HepG2 (cell line): ENCODE measurements at regions not wholly inside any gene's neighbourhood (a gene's known extent, or its start where the extent isn't known, plus 50 kb on each side); places are given as distances from the start of the nearest gene placed in this dataset.

Source experiments
- ATAC-seq: fragments of 200-7000 bp; cut with Tn5 transposase; 3 replicates; pipeline ENCODE4 v1.9.1; 2020; ENCODE audit warnings: mild to moderate bottlenecking, moderate library complexity
- BruUV-seq: library from RNA; stranded (reverse); fragments of 400-500 nt; replicated peaks from 2 replicates; lab custom pipeline; 2021; lab: Mats Ljungman, UMichigan
- CTCF ChIA-PET: fragments of 300-600 bp; formaldehyde crosslinking; extraction: SDS; loops from one replicate; lab custom pipeline; 2021; ENCODE audit warnings: low total read pairs, inconsistent platforms, low intra/inter-chr PET ratio; lab: Yijun Ruan, JAX
- POLR2A ChIA-PET: fragments of 350-600 bp; sonication (Branson Sonifier 250); formaldehyde crosslinking; loops from one replicate; lab custom pipeline; 2020; ENCODE audit warnings: antibody characterized with exemption, inconsistent platforms; lab: Yijun Ruan, JAX
- DNase-seq: peaks from one replicate; pipeline ENCODE4 v3.0.0-alpha.2; 2015; ENCODE audit warnings: low spot score
- FAIRE-seq: peaks from 3 replicates; lab custom pipeline; 2011; peaks lifted over from hg19 to GRCh38; lab: Jason Lieb, UNC
- H2AFZ ChIP-seq: one replicate; pipeline ENCODE4 v1.6.1; 2011; ENCODE audit warnings: low read length, inconsistent platforms
- H3K27ac ChIP-seq: fragments of 300-600 bp; 3 replicates; pipeline ENCODE4 v1.8.0; 2011; ENCODE audit warnings: mixed run types, mild to moderate bottlenecking, mixed read lengths, low read length, inconsistent platforms; ENCODE audit not compliant: insufficient read depth; ENCODE audit errors: extremely low read length
- H3K27me3 ChIP-seq, 2 experiments: fragments of 200-600 bp in 1 of 2; 2 replicates in 1 of 2; 3 replicates in 1 of 2; pipeline versions ENCODE4 v1.6.0 to v1.8.0; 2011; ENCODE audit warnings: low read length in 2 of 2, mild to moderate bottlenecking in 2 of 2, moderate library complexity in 2 of 2, inconsistent platforms in 1 of 2; ENCODE audit not compliant: insufficient read depth in 2 of 2, control insufficient read depth in 1 of 2
- H3K36me3 ChIP-seq, 2 experiments: fragments of 200-600 bp in 1 of 2; replicated peaks in 1 of 2; 2 replicates in 1 of 2; 3 replicates in 1 of 2; pipeline versions ENCODE4 v1.5.1 to v1.8.0; 2011; ENCODE audit warnings: low read length in 2 of 2, inconsistent platforms in 1 of 2; ENCODE audit not compliant: insufficient read depth in 2 of 2, control insufficient read depth in 1 of 2
- H3K4me1 ChIP-seq: 2 replicates; pipeline ENCODE4 v1.5.1; 2012; ENCODE audit warnings: low read length, inconsistent platforms; ENCODE audit not compliant: insufficient read depth
- H3K4me2 ChIP-seq: 2 replicates; pipeline ENCODE4 v1.6.0; 2011; ENCODE audit warnings: low read depth, low read length, inconsistent platforms
- H3K4me3 ChIP-seq, 3 experiments: fragments of 200-600 bp in 1 of 3; sonication (generic), shearing (Covaris generic) in 1 of 3; replicated peaks in 1 of 3; 2 replicates each; pipeline ENCODE4 v1.5.1; 2011 to 2016; ENCODE audit warnings: low read length in 3 of 3, inconsistent platforms in 2 of 3, low read depth in 2 of 3, mild to moderate bottlenecking in 2 of 3, control low read depth in 1 of 3, mixed read lengths in 1 of 3; ENCODE audit not compliant: insufficient read depth in 1 of 3
- H3K79me2 ChIP-seq: one replicate; pipeline ENCODE4 v1.6.1; 2011; ENCODE audit warnings: low read length, inconsistent platforms; ENCODE audit not compliant: insufficient read depth
- H3K9ac ChIP-seq: 2 replicates; pipeline ENCODE4 v1.6.0; 2011; ENCODE audit warnings: mild to moderate bottlenecking, low read depth, low read length, inconsistent platforms; ENCODE audit not compliant: insufficient read depth
- H3K9me3 ChIP-seq: 2 replicates; pipeline ENCODE4 v1.5.1; 2012; ENCODE audit warnings: mild to moderate bottlenecking, low read length
- H4K20me1 ChIP-seq: 2 replicates; pipeline ENCODE4 v1.6.0; 2011; ENCODE audit warnings: inconsistent platforms, mild to moderate bottlenecking, low read length, moderate library complexity; ENCODE audit not compliant: insufficient read depth
- ARNT2 ChIP-seq: sonication (generic); formaldehyde crosslinking; IDR thresholded peaks from 2 replicates; pipeline ENCODE4 v1.8.0; 2022; ENCODE audit warnings: mild to moderate bottlenecking, low read depth, missing genetic modification reagents, moderate library complexity
- CCAR2 ChIP-seq: fragments of 200-400 bp; formaldehyde crosslinking; optimal IDR thresholded peaks from 2 replicates; pipeline ENCODE3; 2018; ENCODE audit warnings: low read depth, mild to moderate bottlenecking, low read length, moderate library complexity
- FOXM1 ChIP-seq: sonication (generic); formaldehyde crosslinking; IDR thresholded peaks from 2 replicates; pipeline ENCODE4 v1.5.0; 2020; ENCODE audit warnings: missing genetic modification reagents
- HDAC6 ChIP-seq: fragments of 200-600 bp; sonication (generic); IDR thresholded peaks from 2 replicates; pipeline ENCODE4 v1.7.0; 2017; ENCODE audit warnings: mild to moderate bottlenecking, antibody characterized with exemption, low read length, low read depth
- MAF1 ChIP-seq: sonication (generic); formaldehyde crosslinking; IDR thresholded peaks from 2 replicates; pipeline ENCODE4 v1.5.0; 2020; ENCODE audit warnings: missing genetic modification reagents, borderline replicate concordance
- MAFK ChIP-seq, 2 experiments: IDR thresholded peaks in 1 of 2; conservative IDR thresholded peaks in 1 of 2; 2 replicates each; pipeline ENCODE4 v1.6.1; 2011; ENCODE audit warnings: improper control_type of control experiment in 2 of 2, low read length in 2 of 2
- PAX8 ChIP-seq: sonication (generic); formaldehyde crosslinking; IDR thresholded peaks from 2 replicates; pipeline ENCODE4 v1.8.0; 2022; ENCODE audit warnings: mild to moderate bottlenecking, missing genetic modification reagents, borderline replicate concordance
- PCBP1 ChIP-seq: fragments of 200-400 bp; formaldehyde crosslinking; IDR thresholded peaks from 2 replicates; pipeline ENCODE4 v1.6.1; 2017; ENCODE audit warnings: mild to moderate bottlenecking, low read depth, low read length, borderline replicate concordance
- SIN3B ChIP-seq: fragments of 150-350 bp; IDR thresholded peaks from 2 replicates; pipeline ENCODE4 v1.6.1; 2014; ENCODE audit warnings: low read length
- ZBTB42 ChIP-seq: sonication (generic); formaldehyde crosslinking; IDR thresholded peaks from 2 replicates; pipeline ENCODE4 v1.5.0; 2020; ENCODE audit warnings: mild to moderate bottlenecking, missing genetic modification reagents
- ZNF17 ChIP-seq: sonication (generic); formaldehyde crosslinking; IDR thresholded peaks from 2 replicates; pipeline ENCODE4 v1.5.0; 2020; ENCODE audit warnings: mild to moderate bottlenecking, missing genetic modification reagents
- ZNF576 ChIP-seq: sonication (generic); formaldehyde crosslinking; IDR thresholded peaks from 2 replicates; pipeline ENCODE4 v1.4.0; 2020; ENCODE audit warnings: mild to moderate bottlenecking, missing genetic modification reagents
- ZNF761 ChIP-seq: sonication (generic); formaldehyde crosslinking; conservative IDR thresholded peaks from 2 replicates; pipeline ENCODE4 v1.4.0; 2020; ENCODE audit warnings: mild to moderate bottlenecking, missing genetic modification reagents
- ZNF772 ChIP-seq: sonication (generic); formaldehyde crosslinking; IDR thresholded peaks from 2 replicates; pipeline ENCODE4 v1.5.0; 2020; ENCODE audit warnings: mild to moderate bottlenecking, missing genetic modification reagents
- WGBS: methylation state at CpG from one replicate; pipeline ENCODE4 v1.1.6; 2017; ENCODE audit warnings: low lambda C conversion rate; 5-methylcytosine and 5-hydroxymethylcytosine counted together
- in situ Hi-C: cut with HindIII; loops from 2 replicates; pipeline ENCODE4 v1.10.0; 2017; ENCODE audit warnings: low pct_unique_long_range_greater_than_20kb; ENCODE audit not compliant: extremely low pct_ligation_motif_present
- intact Hi-C: fragments of 100-400 bp; cut with micrococcal nuclease; formaldehyde crosslinking; loops from one replicate; pipeline ENCODE4 v1.10.0; 2022; ENCODE audit not compliant: unreplicated experiment
- TF ChIP-seq, protein P1 (sequence below): fragments of 450-650 bp; IDR thresholded peaks from 2 replicates; pipeline ENCODE4 v1.6.1; 2017; ENCODE audit warnings: mild to moderate bottlenecking

DNA sequence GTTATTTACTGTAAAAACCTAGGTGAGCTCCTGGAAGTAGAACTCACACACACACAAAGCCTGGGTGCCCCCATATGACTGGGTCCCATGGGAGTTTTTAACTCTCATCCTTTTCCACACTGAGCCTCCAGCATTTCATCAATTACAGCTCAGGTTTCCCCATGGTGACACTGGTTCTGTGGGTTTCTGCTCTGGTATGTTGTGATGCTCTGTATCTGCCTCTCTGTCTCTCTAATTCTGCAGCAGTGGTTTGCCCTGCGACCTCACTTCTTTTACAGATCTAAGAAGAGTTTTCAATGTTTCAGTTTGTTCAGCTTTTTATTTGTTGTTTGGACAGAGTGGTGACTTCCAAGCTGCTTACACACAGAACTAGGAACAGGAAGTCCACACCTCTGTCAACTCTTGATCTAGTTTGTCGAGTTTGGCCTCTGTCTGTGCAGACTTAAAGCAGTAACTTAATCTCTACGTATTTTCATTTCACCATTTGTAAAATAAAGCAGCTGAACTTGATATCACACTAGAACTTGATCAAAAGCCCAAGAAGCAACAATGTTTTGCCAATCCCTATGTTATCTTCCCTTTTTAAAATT lies 554.3 kb downstream of the EPHA7 start:
- H3K27ac ChIP-seq, result no peak overlapping the region
- H3K9me3 ChIP-seq, result no peaks in the 10 kb centered on the region
- ATAC-seq (no peak), DNase-seq (no peak), FAIRE-seq (no peak)
- BruUV-seq, result no TSS peak
- H3K36me3 ChIP-seq, result no peaks in the 10 kb centered on the region
- no peak overlapping the region for H3K9ac ChIP-seq
- H3K4me2 ChIP-seq, result no peak overlapping the region
- ChIA-PET POLR2A (no interaction called here), CTCF (no interaction called here)
- no peaks in the 10 kb centered on the region for H3K4me1 ChIP-seq
- TF ChIP-seq PCBP1 (no peak), ARNT2 (CRISPR knock-in tag) (no peak)
- intact Hi-C loops, result loop anchor here (1.0 kb wide), 1 partner anchor 54 kb away; no protein-coding TSS in a partner anchor
- in situ Hi-C loops, result no loop called here
- H4K20me1 ChIP-seq, result no peaks in the 10 kb centered on the region
- H3K79me2 ChIP-seq, result no peaks in the 10 kb centered on the region
- no peak overlapping the region for H3K4me3 ChIP-seq
- H3K27me3 ChIP-seq, result no peaks in the 10 kb centered on the region
- 2% methylated on average over 3 of the region's 3 CpGs for whole genome bisulfite sequencing
- no peak overlapping the region for H2AFZ ChIP-seq

DNA sequence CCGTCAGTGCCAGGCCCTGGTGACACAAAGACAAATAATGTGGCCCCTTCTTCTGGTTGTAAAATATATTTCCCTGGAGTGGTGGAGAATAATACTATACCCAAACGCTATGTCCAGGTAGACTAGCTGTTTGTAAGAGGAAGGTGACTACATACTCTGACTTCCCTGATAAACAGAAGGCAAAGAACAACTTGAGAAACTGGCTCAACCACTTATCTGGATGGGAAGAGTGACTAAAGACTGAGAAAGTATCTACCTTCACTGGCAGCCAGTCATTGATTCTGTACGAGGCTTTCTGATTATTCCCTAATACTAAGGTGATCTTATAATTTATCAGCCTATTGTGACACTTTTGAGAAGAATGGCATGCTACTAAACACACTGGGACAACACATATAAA lies 569.7 kb downstream of the EPHA7 start:
- CTCF ChIA-PET, result no interaction called here
- TF ChIP-seq HDAC6, result no peak
- no peak for TF ChIP-seq SIN3B
- no peak for TF ChIP-seq PAX8 (CRISPR knock-in tag)
- no peak for TF ChIP-seq ZBTB42 (CRISPR knock-in tag)
- TF ChIP-seq CCAR2, result no peak
- TF ChIP-seq MAF1 (CRISPR knock-in tag), result no peak
- TF ChIP-seq FOXM1 (CRISPR knock-in tag), result no peak
- TF ChIP-seq ZNF576, result no peak
- no peak for TF ChIP-seq ZNF772 (CRISPR knock-in tag)
- TF ChIP-seq, protein P1, sequence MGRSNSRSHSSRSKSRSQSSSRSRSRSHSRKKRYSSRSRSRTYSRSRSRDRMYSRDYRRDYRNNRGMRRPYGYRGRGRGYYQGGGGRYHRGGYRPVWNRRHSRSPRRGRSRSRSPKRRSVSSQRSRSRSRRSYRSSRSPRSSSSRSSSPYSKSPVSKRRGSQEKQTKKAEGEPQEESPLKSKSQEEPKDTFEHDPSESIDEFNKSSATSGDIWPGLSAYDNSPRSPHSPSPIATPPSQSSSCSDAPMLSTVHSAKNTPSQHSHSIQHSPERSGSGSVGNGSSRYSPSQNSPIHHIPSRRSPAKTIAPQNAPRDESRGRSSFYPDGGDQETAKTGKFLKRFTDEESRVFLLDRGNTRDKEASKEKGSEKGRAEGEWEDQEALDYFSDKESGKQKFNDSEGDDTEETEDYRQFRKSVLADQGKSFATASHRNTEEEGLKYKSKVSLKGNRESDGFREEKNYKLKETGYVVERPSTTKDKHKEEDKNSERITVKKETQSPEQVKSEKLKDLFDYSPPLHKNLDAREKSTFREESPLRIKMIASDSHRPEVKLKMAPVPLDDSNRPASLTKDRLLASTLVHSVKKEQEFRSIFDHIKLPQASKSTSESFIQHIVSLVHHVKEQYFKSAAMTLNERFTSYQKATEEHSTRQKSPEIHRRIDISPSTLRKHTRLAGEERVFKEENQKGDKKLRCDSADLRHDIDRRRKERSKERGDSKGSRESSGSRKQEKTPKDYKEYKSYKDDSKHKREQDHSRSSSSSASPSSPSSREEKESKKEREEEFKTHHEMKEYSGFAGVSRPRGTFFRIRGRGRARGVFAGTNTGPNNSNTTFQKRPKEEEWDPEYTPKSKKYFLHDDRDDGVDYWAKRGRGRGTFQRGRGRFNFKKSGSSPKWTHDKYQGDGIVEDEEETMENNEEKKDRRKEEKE, result no peak
- no peak for TF ChIP-seq MAFK (conservative IDR thresholded peaks at IDR 0.05 in 1 of 2, IDR thresholded peaks at IDR 0.05 in 1 of 2; ENCODE audit: low read length in 2 of 2)
- TF ChIP-seq ZNF17 (CRISPR knock-in tag), result no peak
- TF ChIP-seq ZNF761 (CRISPR knock-in tag), result no peak

More for the DNA sequence above, 569.7 kb downstream of the EPHA7 start:
- Histone ChIP-seq H3K4me1 (no peaks in the 10 kb centered on the region), H3K9me3 (no peaks in the 10 kb centered on the region), H3K9ac (no peak overlapping the region), H3K36me3 (no peaks in the 10 kb centered on the region), H3K4me2 (no peak overlapping the region), H2AFZ (no peak overlapping the region), H3K79me2 (no peaks in the 10 kb centered on the region), H3K4me3 (no peak overlapping the region), H4K20me1 (no peaks in the 10 kb centered on the region), H3K27ac (no peak overlapping the region), H3K27me3 (no peaks in the 10 kb centered on the region)
- ATAC-seq (no peak), DNase-seq (no peak), FAIRE-seq (no peak)
- BruUV-seq, result no TSS peak
- in situ Hi-C loops, result no loop called here
- 3% methylated on average over 3 of the region's 3 CpGs for WGBS
- POLR2A ChIA-PET, result no interaction called here
- intact Hi-C loops, result no loop called here
